Left hindlimb (tissue), 1 donor: ENCODE measurements at regions not wholly inside any gene's neighbourhood (a gene's known extent, or its start where the extent isn't known, plus 50 kb on each side); places are given as distances from the start of the nearest gene placed in this dataset.

Source experiments
- DNase-seq: peaks from one replicate; pipeline ENCODE4 v3.0.0-alpha.2; 2018

DNA sequence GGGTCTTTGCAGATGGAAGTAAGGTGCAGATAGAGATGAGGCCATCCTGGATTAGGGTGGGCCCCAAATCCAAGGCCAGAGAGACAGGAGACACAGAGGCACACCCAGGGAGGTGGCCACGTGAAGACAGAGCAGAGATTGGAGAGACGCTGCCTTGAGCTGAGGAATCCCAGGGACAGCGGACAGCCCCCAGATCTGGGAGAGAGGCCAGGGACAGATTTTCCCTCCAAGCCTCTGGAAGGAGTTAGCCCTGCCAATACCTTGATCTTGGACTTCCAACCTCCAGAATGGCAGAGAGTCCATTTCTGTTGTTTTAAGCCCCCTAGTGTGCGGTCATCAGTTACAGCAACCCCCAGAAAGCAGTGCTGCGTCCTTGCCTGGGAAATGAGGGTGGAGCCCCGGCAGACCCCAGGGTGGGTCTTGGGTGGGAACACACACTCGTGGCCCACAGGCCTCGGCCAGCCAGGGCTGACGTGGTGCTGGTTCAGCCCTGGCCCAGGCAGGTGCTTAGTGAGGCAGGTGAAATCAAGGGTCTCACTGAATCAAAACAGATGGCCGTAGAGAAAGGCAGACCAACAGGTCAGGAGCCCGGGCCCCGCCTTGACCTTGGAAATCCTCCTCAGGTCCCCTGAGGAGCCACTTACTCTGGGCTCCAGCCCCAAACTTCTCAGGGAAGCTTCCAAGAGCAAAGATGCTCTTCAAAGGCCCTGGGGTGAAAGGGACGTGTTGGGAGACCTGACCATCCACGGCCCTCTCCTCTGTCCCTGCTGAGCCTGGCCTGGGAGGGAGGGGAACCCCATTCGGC is 169.3 kb downstream of the RBFOX3 start:
- DNase-seq = no peak

DNA sequence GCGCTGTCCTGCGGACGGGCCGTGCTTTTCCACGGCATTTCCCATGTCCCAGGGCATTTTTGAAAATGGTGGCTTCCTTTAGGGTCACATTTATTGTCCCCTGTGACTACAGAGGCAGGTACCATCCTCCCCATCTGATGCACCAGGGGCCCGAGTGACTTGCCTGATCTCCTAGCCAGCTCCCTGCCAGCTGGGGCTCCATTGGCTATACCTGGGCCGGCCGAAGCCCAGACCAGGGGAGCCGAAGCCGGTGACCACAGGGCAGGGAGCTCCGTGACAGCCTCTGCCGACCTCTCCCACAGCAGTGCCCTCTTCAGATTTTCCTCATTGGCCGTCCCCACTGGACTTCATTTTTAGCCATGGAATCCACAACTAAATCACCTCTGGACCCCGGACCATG is 170.6 kb downstream of the RBFOX3 start:
- no peak for DNase-seq

DNA sequence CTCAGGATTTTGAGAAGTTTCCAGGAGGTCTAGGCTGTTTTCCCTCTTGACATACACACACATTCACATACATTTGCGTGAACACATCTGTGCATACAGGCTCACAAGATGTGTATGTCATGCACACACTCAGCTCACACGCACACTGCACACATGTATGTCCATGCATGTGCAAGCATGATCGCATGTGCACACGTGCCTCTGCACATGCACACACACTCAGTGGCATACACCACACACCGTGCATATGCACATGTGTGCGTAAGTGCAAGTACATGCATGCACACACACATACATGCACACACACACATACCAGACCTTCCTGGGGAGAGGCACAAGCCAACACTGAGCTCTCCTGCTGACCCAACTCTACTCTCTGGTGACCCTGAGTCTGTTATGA is 171.4 kb downstream of the RBFOX3 start:
- DNase-seq = no peak

DNA sequence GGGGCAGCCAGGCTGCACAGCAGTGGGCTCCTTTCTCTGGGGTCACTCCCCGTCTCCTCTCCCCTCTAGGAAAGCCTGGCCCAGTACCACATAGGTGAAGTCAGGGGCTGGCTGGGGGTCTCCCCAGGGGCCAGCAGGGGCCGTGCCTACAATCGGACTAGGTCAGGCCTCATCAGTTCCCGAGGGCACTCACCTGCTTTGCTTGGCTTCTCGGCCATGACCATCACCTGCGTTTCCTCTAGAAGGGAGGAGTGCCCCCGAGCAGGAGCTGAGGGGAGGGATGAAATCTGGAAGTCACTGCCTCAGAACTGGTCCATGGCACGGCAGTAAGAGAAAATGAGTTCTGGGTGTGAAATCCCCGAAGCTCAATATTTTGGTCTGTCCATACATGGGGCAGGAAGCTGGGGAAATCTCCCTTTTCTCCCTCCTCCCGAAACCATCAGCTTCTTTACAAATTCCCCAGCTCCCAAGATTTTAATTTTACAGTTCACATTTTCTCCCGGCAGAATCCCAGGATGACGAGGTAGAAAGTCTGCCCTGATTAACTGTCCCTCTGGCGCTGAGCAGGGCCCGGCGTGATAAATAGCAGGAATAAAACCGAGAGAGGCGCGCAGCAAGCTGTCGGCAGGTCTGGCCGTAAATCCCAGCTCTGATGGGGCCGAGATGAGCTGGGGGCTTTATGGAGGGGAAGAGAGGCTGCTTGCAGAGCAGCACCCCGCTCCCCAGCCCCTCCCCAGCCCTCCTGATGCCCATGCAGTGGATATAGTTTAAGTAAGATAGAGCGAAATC is 172.1 kb downstream of the RBFOX3 start:
- no peak for DNase-seq

DNA sequence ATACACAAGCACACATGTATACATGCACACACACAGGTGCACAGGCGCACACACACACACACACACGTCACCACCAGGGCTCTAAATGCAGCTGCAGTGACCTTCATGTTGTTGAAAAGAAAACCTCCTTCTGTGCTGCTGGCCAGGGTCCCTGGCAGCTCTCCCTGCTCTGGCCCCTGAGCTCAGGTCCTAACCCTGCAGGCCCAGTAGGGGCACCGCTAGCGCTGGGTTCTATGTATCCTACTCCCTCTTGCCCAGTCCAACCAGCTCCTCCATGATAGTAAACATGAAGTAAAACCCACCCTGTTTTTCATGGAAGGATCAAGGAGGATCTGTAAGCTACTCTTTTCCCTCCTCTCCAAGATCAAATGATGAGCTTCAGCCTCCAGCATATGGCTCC is 172.8 kb downstream of the RBFOX3 start:
- DNase-seq = no peak

DNA sequence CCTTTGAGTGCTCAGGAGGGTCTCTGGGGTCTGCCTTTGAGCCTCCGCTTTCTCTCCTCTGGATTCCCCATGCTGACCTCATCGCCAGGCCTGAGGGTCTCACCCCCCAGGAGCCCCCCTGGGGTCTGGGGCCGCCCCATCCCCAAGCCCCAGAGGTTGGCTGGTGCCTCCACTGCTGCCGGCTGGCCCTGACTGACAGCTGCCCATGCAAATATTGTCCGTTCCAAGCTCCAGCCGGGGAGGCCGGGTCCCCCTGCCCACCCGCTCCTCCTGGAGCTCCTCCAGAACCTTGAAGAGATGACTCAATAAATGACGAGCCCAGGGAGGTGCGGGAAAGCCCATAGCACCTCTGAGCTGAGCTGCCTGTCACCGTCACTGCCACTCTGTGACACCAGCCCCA is 173.8 kb downstream of the RBFOX3 start:
- DNase-seq = no peak

DNA sequence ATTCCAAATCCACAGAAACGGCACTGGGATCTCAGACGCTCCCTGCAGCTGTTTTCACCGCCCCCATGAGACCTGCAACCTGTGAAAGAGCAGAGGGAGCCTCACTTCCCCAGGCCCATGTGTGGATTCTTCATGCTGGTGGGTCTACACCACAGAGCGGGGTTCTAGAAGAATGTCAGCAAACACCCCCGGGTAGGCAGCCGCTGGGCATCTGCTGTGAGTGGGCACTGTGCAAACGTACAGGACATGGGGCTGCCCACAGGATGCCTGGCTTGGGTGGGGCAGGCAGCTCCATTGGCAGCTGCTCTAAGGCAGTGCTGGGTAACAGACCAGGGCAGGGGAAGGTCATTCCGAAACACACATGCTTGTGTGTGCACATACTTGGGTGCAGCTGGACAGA is 174.9 kb downstream of the RBFOX3 start:
- DNase-seq = no peak

DNA sequence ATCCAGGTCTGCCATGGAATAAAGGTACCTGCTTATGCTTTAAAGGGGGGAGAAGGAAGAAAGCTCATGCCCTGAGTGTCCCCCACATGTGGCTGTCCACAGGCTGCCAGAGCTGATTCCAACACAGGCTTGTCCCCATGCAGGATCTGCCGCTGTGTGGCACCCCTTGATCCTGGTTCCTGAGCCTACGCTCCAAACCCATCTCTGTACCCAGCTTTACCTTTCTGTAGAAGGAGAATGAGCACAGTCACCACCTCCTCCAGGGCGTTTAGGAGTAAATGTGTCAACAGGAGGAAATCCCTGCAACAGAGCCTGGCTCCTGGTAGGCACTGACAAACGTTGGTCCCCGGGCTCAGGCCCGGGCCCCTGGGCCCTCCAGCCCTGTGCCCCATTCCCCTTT is 175.6 kb downstream of the RBFOX3 start:
- no peak for DNase-seq

DNA sequence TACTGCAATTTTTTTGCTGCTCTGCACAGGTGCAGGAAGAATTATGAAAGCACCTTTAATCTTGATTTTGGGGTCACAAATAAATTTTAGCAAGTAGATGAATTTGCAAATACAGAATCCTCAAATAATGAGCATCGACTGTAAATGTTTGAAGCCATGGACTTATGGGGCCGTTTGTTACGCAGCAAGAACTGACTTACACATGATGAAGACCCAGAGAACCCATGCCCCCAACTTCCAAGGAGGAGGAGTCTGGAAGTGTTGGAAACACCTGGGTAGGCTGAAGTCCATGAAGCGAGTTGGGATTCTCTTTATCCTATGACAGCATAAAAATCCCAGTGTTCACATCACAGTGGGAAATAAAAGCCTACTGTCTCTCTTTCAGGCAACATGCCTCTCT is 176.6 kb downstream of the RBFOX3 start:
- DNase-seq = no peak

DNA sequence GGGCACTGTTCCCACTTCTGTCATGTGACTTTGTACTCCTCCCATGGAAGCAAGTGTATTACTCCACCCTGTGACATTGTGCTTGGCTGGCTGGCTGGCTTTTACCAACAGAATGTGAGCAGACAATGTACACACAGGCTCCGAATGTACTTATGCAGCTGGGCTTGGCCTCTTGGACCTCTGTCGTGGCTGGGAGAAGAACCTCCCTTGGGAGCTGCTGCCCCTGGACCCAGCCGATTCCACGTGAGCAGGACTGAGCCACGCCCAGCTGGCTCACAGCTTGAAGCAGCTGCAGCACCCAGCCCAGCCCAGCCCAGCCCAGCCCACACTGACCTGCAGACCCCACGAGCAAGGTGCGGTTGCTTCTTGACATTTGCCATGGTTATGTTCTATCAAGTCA is 177.5 kb downstream of the RBFOX3 start:
- DNase-seq = no peak

DNA sequence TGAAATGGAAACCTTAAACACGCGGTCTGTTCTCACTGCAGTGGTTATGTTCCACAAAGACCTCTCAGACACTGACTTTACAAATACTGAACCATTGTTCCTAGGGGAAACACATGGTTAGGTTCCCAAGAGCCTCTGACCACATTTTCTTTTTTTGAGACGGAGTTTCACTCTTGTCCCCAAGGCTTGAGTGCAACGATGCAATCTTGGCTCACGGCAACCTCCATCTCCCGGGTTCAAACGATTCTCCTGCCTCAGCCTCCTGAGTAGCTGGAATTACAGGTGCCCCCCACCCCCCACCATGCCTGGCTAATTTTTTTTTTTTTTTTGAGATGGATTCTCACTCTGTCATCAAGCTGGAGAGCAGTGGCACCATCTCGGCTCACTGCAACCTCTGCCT is 179.7 kb downstream of the RBFOX3 start:
- no peak for DNase-seq

DNA sequence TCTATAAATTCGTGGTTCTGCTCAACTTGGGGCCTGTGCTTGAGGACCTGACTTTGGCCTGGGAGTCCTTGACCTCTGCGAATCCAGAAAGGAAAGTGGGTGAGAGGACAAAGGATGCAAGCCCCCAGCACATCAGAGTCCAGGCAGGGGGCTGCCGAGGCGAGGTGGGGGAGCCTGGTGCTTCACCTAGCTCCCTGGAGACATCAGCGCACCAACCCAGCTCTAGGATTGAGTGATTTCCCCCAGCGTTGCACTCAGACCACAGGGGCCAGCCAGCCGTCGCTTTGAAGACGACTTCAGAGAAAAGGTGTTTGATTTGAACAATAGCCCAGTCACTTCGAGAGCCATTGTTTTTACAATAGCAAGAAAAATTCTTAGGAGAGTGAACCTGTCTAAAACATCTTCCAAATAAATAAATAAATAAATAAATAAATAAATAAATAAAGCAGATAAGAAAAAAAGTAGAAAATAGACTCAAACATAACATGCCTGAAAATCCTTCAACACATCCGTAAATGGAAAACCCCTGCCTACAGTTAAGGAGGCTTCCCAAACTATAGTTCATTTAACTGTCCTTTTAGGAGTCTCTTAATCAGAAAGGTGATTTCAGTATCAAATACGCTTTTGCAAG is 180.9 kb downstream of the RBFOX3 start:
- DNase-seq = no peak

DNA sequence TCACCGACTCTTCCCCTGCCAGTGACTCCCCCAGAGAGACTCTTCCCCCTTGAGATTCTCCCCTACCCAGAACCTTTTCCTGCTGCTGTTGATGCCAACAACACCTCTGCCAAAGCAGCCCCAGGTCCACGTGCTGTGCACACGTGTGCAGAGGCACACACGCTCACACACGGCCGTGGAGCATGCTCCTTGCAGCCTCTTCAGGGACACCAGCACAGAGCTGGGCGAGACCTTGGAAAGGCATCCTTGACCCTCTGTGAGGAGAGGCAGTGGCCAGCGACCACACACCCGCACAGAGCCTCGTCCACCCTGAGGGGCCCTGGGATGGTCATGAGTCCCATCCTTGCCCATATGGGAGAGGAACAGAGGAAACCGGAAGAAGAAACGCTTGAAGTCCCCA is 181.9 kb downstream of the RBFOX3 start:
- no peak for DNase-seq

DNA sequence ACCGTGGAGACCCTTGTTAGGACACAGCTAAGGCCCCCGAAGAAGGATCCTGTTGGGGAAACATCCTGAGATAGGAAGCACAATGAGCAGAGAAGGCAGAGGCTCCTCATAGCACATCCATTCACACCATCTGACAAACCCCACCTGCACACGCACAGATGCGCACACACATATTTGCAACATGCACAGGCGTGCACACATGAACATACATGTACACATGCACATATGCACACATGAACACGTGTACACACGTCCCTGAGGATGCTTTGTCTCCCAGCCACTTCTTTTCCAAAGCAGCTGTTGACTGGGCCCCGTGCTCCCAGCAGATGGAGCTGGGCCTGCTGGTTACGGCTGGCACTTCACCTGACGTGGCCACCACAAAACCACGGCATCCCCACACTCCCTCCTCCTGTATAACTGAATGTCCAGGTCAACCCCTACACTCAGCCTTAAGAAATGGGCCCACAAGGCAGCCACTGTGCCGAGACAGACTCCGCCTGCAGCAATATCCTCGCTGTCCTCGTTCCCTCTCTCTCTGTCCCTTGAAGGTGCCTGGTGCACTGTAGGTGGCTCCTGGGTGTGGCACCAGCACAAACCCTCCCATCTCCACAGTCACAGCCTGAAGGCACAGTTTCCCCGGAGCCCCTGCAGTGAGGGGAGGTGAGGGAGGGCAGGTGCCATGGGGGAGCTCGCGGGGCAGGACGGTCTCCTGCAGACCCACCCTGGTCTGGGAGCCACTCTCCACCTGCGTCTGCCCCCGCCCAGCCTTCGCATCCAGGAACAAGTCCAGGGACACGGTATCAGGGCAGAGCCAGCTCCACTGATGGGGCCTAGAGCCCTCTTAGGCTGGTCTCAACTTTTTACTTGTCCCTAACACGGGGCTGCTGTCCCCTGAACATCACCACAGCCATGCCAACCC is 183.0 kb downstream of the RBFOX3 start:
- no peak for DNase-seq

DNA sequence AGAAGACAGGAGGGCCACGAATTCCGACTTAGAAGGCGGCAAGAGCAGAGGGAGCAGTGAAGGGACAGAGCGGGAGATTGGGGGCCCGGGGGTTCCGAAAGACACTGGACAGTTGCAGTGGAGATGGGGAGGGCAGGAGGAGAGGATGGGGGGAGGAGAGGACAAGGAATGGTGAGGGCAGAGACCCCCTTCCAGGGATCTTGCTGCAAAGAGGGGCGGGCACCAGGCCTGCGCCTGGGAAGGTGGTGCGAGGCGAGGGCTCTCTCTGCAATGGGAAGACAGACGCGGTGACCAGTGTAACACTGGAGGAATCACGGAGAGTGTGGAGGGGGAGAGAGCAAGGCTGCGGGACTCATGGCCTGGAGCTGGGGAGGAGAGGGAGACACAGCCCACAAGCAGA is 185.2 kb downstream of the RBFOX3 start:
- no peak for DNase-seq

DNA sequence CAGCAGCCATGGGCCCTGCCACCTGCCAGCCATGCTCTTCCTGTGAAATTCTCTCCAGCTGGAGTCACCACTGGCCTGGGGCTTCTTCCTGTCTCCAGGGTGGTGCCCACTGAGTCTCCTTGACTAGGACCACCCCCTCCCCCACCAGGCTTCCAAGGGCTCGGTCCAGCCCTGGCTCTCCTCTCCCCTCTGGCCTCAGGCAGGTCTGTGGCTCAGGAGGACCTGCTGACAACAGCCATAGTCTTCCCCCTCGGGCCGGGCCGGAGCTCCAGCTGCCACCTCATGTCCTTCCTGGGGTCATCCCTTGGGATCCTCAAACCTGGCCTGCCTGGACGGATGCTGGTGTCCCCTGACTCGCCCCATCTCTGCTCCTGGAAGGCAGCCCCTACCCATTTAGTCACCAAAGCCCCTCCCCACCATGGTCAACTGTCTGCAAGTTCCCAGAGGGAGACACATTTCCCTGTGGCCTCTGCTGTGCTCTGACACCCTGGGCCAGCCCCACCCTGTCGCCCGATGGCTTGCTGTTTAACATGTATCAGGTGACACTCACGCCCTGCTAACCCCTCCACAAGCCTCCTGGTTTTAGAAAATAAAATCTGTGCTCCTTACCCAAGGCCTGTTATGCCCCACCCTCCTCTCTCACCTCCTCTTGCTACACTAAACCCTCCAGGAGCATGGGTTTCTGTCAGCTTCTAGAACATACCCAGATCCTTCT is 186.2 kb downstream of the RBFOX3 start:
- no peak for DNase-seq

DNA sequence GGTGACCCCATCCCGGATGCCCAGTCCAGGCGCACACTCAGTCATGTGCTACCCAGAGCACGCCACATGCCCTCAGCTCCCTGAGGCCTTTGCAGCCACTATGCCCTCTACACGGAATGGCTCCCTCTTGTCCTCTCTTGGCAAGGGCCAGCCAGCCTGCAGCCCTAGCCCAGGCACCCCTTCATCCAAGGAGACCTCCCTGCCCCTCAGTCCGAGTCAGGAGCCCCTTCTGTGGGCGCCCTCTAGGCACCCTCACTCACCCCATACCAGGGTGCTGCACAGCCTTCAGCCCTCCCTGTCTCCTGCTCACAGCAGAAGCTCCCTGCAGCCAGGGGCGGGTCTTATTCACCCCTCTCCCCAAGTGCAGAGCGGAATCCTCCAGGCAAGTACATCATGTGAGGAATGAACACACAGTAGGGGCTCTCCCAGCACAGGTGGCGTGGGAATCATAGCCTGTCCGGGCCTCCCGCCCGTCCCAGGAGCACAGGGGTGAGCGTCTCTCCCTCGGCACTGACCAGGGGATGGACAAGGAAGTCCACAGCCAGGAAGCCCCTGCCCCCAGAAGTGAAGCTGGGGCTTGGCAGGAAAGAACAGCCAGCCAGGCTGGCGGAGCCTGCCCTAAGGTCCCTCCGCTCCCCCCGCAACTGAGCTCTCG is 186.9 kb downstream of the RBFOX3 start:
- no peak for DNase-seq

DNA sequence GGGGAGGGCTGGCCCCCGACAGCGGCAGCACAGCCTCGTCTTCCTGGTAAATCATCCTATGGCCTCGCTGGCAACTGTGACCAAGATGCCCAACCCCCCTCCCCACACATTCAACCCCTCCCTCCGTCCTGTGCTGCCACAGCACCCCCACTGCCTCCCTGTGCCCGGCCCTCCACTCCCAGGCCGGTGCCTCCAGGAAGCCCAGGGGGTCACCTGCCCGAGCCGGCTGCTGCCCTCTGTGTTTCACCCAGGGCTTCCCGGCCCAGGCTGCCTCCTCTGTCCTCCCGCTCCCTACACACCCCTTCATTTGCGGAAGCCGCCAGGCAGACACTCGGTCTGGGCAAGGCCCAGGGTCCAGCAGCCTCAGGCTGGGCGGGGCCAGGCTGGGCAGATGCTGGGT is 188.6 kb downstream of the RBFOX3 start:
- DNase-seq = no peak

DNA sequence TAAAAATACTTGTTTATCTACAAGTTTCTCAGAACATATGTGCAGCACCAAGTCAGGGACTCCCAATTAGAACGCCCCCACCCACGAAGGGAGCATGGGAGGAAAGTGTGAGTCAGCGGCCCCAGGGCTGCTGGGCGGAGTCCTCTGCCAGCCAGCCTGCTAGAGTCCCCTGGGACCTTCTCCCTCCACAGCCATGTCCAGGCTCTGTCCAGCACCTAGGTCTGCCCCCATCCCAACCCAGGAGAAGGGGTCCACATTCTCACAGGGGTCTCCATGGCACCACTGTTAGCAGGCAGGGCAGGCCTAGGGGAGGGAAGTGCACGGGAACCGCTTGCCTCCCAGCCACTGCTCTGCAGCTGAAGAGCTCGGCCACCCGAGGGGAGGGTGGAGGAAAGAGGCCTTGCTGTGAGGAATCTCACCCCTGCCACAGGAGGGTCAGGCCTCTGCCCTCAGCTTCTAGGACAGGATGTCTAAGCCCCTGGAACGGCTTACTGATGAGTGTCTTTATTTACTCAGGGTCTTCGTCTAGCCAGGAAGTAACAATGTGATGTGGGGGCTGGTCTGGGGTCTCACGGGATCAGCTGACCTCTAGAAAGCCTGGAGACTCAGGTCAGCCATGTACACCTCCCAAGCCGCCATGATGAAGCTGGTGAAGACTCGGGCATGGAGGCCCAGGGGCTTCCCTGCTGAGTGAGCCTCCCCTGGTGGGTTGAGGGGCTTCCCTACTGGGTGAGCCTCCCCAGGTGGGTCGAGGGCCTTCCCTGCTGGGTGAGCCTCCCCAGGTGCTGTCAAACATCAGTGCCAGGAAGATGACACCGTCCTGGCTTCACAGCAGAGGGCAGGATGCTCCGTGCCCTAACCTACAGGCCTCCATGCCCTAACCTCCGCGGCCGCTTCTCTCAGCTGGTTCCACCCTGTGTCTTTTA is 190.3 kb downstream of the RBFOX3 start:
- no peak for DNase-seq

DNA sequence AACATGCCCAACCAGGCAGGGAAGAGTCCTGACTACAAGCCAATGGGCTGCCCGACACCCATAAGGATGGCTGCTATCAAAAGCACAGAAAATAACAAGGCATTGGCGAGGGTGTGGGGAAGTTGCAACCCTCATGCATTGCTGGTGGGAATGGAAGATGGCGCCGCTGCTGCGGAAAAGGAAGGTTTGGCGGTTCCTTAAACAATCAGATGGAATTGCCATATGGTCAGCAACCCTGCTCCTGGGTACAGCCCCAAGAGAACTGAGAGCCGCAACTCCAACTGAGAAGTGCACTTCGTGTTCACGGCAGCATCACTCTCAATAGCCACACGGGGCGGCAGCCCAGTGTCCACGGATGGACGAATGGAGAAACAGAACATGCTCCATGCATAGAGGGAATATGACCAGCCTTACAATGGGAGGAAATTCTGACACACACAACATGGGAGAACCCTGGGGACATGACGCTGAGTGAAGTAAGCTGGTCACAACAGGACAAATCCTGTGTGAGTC is 193.3 kb downstream of the RBFOX3 start:
- DNase-seq = no peak
